ENCODE measurements at regions not wholly inside any gene's neighbourhood (a gene's known extent, or its start where the extent isn't known, plus 50 kb on each side); places are given as distances from the start of the nearest gene placed in this dataset.

DNA sequence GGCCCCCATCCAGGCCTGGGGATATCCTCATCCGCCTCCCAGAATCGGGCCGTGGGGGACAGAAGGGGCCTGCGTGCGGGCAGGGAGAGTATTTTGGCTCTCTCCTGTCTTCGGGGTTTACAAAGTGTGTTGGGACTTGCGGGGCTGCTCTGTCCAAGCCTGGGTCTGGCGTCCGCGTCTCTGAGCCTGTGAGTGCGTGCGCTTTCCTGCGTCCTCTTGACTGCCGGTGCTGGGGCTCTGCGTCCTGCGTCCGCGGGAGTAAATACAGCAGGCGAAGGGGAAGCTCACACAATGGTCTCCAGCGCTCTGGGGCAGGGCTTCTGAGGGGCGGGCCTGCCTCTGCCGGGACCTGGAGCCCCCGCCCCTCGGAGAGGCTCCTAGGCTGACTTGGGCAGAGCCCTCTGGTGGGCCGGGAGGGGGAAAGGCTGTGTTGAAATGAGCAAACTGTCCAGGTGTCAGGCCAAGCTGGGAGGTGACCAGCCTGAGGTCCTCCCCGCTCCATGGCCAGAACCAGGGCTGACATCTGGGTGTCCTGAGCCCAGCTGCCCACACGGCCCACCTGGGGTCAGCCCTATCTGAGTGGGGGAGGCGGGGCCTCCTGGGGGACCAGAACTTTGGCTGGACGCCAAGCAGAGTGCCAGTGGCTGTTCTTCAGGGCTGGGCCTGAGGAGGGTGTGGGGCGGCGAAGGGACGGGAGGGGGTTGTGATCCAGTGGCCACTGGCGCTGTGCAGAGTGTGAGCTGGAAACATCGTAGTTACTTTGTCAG, 233.6 kb downstream of the SEC14L1 start (continued):
- TF ChIP-seq ZEB1 (IDR thresholded peaks at IDR 0.05; ENCODE audit: insufficient replicate concordance, low read depth) (peak; percentile 21), SP1 (IDR thresholded peaks at IDR 0.05) (no peak), SP1 (CRISPR knock-in tag; IDR thresholded peaks at IDR 0.05) (peak; percentile 82), MED1 (CRISPR knock-in tag; IDR thresholded peaks at IDR 0.05) (peak; percentile 81), AGO1 (IDR thresholded peaks at IDR 0.05; ENCODE audit: low read depth, low read length, poor library complexity, severe bottlenecking) (peak; percentile 30), ZNF430 (CRISPR knock-in tag; IDR thresholded peaks at IDR 0.05) (peak; percentile 82; the same call in 1 of the 2 replicates), ZBTB8A (CRISPR knock-in tag; IDR thresholded peaks at IDR 0.05; ENCODE audit: borderline replicate concordance, low read depth) (peak; percentile 82; the same call in 1 of the 2 replicates), SNRNP70 (IDR thresholded peaks at IDR 0.05; ENCODE audit: low read depth, low read length) (no peak), MTF1 (CRISPR knock-in tag; IDR thresholded peaks at IDR 0.05) (peak; percentile 65; the same call in 1 of the 2 replicates), KDM1A (CRISPR knock-in tag; IDR thresholded peaks at IDR 0.05) (no peak), STAG1 (CRISPR knock-in tag; IDR thresholded peaks at IDR 0.05) (peak; percentile 57), ZNF543 (CRISPR knock-in tag; IDR thresholded peaks at IDR 0.05) (peak; percentile 88), ZNF781 (CRISPR knock-in tag; IDR thresholded peaks at IDR 0.05; ENCODE audit: borderline replicate concordance, not compliant biosample characterization) (no peak), ZBTB7B (CRISPR knock-in tag; IDR thresholded peaks at IDR 0.05) (peak; percentile 94)
- TF ChIP-seq, protein P1, sequence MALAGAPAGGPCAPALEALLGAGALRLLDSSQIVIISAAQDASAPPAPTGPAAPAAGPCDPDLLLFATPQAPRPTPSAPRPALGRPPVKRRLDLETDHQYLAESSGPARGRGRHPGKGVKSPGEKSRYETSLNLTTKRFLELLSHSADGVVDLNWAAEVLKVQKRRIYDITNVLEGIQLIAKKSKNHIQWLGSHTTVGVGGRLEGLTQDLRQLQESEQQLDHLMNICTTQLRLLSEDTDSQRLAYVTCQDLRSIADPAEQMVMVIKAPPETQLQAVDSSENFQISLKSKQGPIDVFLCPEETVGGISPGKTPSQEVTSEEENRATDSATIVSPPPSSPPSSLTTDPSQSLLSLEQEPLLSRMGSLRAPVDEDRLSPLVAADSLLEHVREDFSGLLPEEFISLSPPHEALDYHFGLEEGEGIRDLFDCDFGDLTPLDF (CRISPR knock-in tag; IDR thresholded peaks at IDR 0.05), result peak; percentile 63; the same call in 1 of the 2 replicates
- TF ChIP-seq, protein P2, sequence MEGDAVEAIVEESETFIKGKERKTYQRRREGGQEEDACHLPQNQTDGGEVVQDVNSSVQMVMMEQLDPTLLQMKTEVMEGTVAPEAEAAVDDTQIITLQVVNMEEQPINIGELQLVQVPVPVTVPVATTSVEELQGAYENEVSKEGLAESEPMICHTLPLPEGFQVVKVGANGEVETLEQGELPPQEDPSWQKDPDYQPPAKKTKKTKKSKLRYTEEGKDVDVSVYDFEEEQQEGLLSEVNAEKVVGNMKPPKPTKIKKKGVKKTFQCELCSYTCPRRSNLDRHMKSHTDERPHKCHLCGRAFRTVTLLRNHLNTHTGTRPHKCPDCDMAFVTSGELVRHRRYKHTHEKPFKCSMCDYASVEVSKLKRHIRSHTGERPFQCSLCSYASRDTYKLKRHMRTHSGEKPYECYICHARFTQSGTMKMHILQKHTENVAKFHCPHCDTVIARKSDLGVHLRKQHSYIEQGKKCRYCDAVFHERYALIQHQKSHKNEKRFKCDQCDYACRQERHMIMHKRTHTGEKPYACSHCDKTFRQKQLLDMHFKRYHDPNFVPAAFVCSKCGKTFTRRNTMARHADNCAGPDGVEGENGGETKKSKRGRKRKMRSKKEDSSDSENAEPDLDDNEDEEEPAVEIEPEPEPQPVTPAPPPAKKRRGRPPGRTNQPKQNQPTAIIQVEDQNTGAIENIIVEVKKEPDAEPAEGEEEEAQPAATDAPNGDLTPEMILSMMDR (CRISPR knock-in tag; IDR thresholded peaks at IDR 0.05), result peak; percentile 85
- TF ChIP-seq, protein P3, sequence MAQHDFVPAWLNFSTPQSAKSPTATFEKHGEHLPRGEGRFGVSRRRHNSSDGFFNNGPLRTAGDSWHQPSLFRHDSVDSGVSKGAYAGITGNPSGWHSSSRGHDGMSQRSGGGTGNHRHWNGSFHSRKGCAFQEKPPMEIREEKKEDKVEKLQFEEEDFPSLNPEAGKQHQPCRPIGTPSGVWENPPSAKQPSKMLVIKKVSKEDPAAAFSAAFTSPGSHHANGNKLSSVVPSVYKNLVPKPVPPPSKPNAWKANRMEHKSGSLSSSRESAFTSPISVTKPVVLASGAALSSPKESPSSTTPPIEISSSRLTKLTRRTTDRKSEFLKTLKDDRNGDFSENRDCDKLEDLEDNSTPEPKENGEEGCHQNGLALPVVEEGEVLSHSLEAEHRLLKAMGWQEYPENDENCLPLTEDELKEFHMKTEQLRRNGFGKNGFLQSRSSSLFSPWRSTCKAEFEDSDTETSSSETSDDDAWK (CRISPR knock-in tag; IDR thresholded peaks at IDR 0.05), result no peak
- TF ChIP-seq, protein P4, sequence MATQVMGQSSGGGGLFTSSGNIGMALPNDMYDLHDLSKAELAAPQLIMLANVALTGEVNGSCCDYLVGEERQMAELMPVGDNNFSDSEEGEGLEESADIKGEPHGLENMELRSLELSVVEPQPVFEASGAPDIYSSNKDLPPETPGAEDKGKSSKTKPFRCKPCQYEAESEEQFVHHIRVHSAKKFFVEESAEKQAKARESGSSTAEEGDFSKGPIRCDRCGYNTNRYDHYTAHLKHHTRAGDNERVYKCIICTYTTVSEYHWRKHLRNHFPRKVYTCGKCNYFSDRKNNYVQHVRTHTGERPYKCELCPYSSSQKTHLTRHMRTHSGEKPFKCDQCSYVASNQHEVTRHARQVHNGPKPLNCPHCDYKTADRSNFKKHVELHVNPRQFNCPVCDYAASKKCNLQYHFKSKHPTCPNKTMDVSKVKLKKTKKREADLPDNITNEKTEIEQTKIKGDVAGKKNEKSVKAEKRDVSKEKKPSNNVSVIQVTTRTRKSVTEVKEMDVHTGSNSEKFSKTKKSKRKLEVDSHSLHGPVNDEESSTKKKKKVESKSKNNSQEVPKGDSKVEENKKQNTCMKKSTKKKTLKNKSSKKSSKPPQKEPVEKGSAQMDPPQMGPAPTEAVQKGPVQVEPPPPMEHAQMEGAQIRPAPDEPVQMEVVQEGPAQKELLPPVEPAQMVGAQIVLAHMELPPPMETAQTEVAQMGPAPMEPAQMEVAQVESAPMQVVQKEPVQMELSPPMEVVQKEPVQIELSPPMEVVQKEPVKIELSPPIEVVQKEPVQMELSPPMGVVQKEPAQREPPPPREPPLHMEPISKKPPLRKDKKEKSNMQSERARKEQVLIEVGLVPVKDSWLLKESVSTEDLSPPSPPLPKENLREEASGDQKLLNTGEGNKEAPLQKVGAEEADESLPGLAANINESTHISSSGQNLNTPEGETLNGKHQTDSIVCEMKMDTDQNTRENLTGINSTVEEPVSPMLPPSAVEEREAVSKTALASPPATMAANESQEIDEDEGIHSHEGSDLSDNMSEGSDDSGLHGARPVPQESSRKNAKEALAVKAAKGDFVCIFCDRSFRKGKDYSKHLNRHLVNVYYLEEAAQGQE (IDR thresholded peaks at IDR 0.05; ENCODE audit: borderline replicate concordance in 1 of 2, low read depth in 1 of 2, low read length in 2 of 2), result 0 out of 4 replicates have a peak, but pooled peaks of 1 of the 2 experiments have one; percentile 23
- TF ChIP-seq, protein P5, sequence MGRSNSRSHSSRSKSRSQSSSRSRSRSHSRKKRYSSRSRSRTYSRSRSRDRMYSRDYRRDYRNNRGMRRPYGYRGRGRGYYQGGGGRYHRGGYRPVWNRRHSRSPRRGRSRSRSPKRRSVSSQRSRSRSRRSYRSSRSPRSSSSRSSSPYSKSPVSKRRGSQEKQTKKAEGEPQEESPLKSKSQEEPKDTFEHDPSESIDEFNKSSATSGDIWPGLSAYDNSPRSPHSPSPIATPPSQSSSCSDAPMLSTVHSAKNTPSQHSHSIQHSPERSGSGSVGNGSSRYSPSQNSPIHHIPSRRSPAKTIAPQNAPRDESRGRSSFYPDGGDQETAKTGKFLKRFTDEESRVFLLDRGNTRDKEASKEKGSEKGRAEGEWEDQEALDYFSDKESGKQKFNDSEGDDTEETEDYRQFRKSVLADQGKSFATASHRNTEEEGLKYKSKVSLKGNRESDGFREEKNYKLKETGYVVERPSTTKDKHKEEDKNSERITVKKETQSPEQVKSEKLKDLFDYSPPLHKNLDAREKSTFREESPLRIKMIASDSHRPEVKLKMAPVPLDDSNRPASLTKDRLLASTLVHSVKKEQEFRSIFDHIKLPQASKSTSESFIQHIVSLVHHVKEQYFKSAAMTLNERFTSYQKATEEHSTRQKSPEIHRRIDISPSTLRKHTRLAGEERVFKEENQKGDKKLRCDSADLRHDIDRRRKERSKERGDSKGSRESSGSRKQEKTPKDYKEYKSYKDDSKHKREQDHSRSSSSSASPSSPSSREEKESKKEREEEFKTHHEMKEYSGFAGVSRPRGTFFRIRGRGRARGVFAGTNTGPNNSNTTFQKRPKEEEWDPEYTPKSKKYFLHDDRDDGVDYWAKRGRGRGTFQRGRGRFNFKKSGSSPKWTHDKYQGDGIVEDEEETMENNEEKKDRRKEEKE (IDR thresholded peaks at IDR 0.05), result no peak

Data from HepG2 (cell line).